ENCODE measurements at regions not wholly inside any gene's neighbourhood (a gene's known extent, or its start where the extent isn't known, plus 50 kb on each side); places are given as distances from the start of the nearest gene placed in this dataset.

DNA sequence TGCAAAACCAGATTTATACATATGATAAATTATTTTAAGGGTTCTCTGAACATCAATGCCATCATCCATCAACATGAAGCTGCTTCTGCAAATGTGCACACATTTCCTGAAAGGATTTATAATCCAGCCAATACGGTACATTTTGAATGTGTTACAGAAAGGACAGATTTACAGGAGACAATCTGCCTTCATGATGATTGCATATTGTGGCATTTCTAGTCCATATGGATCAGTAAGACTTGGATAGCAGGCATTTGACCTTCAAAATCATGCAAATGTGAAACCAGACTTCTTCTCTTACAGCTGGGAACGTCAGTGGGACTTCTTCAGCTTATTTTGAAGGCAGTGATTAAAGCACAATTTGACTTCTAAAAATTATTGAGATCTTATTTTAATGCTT is 217.3 kb upstream of the GK2 start:
- DNase-seq (ENCODE audit: low spot score, unreplicated experiment) = no peak
- Mint-ChIP-seq H3K27me3 (no peaks in the 10 kb centered on the region), H3K4me1 (ENCODE audit: low read depth) (peaks cover 4% of the 10 kb centered on the region), H3K36me3 (ENCODE audit: insufficient read depth) (no peaks in the 10 kb centered on the region), H3K4me3 (ENCODE audit: low read depth) (no peak overlapping the region), H3K9me3 (ENCODE audit: low read depth) (no peaks in the 10 kb centered on the region), H3K27ac (no peak overlapping the region)
- TF ChIP-seq, protein P1, sequence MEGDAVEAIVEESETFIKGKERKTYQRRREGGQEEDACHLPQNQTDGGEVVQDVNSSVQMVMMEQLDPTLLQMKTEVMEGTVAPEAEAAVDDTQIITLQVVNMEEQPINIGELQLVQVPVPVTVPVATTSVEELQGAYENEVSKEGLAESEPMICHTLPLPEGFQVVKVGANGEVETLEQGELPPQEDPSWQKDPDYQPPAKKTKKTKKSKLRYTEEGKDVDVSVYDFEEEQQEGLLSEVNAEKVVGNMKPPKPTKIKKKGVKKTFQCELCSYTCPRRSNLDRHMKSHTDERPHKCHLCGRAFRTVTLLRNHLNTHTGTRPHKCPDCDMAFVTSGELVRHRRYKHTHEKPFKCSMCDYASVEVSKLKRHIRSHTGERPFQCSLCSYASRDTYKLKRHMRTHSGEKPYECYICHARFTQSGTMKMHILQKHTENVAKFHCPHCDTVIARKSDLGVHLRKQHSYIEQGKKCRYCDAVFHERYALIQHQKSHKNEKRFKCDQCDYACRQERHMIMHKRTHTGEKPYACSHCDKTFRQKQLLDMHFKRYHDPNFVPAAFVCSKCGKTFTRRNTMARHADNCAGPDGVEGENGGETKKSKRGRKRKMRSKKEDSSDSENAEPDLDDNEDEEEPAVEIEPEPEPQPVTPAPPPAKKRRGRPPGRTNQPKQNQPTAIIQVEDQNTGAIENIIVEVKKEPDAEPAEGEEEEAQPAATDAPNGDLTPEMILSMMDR (IDR thresholded peaks at IDR 0.05; ENCODE audit: unreplicated experiment) = no peak

GRCh38 chr4:79623021-79623870 is 215.2 kb upstream of the GK2 start:
- Mint-ChIP-seq H3K4me3 (ENCODE audit: low read depth) (no peak overlapping the region), H3K4me1 (ENCODE audit: low read depth) (peaks cover 1% of the 10 kb centered on the region), H3K36me3 (ENCODE audit: insufficient read depth) (no peaks in the 10 kb centered on the region), H3K27me3 (no peaks in the 10 kb centered on the region), H3K9me3 (ENCODE audit: low read depth) (no peaks in the 10 kb centered on the region), H3K27ac (no peak overlapping the region)
- no peak for DNase-seq (ENCODE audit: low spot score, unreplicated experiment)
- TF ChIP-seq, protein P1 (IDR thresholded peaks at IDR 0.05; ENCODE audit: unreplicated experiment) = no peak

DNA sequence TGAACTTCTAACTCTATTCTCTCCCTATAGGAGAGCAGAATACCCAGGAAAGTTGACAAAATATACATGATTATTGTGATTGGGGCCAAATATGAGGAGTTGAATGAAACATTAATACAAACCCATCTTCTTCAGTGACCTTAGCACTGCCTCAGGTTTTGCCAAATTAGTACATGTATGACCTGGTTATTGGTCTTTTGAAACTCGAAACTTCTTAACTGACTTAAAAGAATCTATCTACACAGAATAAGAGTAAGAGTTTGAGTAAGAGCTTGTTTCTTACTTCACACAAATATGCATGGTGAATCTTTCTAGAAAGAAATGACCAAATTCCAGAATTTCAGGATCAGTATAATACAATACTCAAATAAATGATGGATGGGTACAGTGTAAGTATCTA is 213.0 kb upstream of the GK2 start:
- H3K4me1 Mint-ChIP-seq (ENCODE audit: low read depth) = no peaks in the 10 kb centered on the region
- TF ChIP-seq, protein P1 (IDR thresholded peaks at IDR 0.05; ENCODE audit: unreplicated experiment) = no peak
- H3K4me3 Mint-ChIP-seq (ENCODE audit: low read depth) = no peak overlapping the region
- H3K9me3 Mint-ChIP-seq (ENCODE audit: low read depth) = no peaks in the 10 kb centered on the region
- no peak for DNase-seq (ENCODE audit: low spot score, unreplicated experiment)
- H3K27me3 Mint-ChIP-seq = no peaks in the 10 kb centered on the region
- H3K27ac Mint-ChIP-seq = no peak overlapping the region
- no peaks in the 10 kb centered on the region for H3K36me3 Mint-ChIP-seq (ENCODE audit: insufficient read depth)

GRCh38 chr4:79620617-79621016 is 212.6 kb upstream of the GK2 start:
- TF ChIP-seq, protein P1 (IDR thresholded peaks at IDR 0.05; ENCODE audit: unreplicated experiment) = no peak
- Mint-ChIP-seq H3K9me3 (ENCODE audit: low read depth) (no peaks in the 10 kb centered on the region), H3K27ac (no peak overlapping the region), H3K27me3 (no peaks in the 10 kb centered on the region), H3K4me1 (ENCODE audit: low read depth) (no peaks in the 10 kb centered on the region), H3K4me3 (ENCODE audit: low read depth) (no peak overlapping the region), H3K36me3 (ENCODE audit: insufficient read depth) (no peaks in the 10 kb centered on the region)
- DNase-seq (ENCODE audit: low spot score, unreplicated experiment) = no peak

GRCh38 chr4:79613269-79613935 is 205.4 kb upstream of the GK2 start:
- H3K4me3 Mint-ChIP-seq (ENCODE audit: low read depth) = no peak overlapping the region
- TF ChIP-seq, protein P1 (IDR thresholded peaks at IDR 0.05; ENCODE audit: unreplicated experiment) = no peak
- no peak overlapping the region for H3K27ac Mint-ChIP-seq
- H3K27me3 Mint-ChIP-seq = no peaks in the 10 kb centered on the region
- H3K4me1 Mint-ChIP-seq (ENCODE audit: low read depth) = no peaks in the 10 kb centered on the region
- no peaks in the 10 kb centered on the region for H3K9me3 Mint-ChIP-seq (ENCODE audit: low read depth)
- DNase-seq (ENCODE audit: low spot score, unreplicated experiment) = no peak
- no peaks in the 10 kb centered on the region for H3K36me3 Mint-ChIP-seq (ENCODE audit: insufficient read depth)
